ENCODE measurements at regions not wholly inside any gene's neighbourhood (a gene's known extent, or its start where the extent isn't known, plus 50 kb on each side); places are given as distances from the start of the nearest gene placed in this dataset.

GRCh38 chr13:80787604-80788003, 446.7 kb upstream of the SPRY2 start (continued):
- no peak for TF ChIP-seq ZNF280C (tag by site-specific recombination; IDR thresholded peaks at IDR 0.05)

GRCh38 chr13:80783926-80784565, 443.1 kb upstream of the SPRY2 start:
- no peak overlapping the region for H3K27ac ChIP-seq (ENCODE audit: extremely low read depth, low read depth, low read length)
- ChIA-PET CTCF (interaction anchor here (0.6 kb wide), 1 partner anchor 1092 kb away, joined by 3 read pairs; no protein-coding TSS in a partner anchor), POLR2A (no interaction called here)
- H3K9me3 ChIP-seq (ENCODE audit: control insufficient read depth, insufficient read depth, low read depth, low read length) = no peaks in the 10 kb centered on the region
- no peaks in the 10 kb centered on the region for H3K4me1 ChIP-seq (ENCODE audit: control insufficient read depth, insufficient read depth, low read length)
- H3K36me3 ChIP-seq (ENCODE audit: control insufficient read depth in 2 of 2, insufficient read depth in 1 of 2, low read length in 2 of 2) = no peaks in the 10 kb centered on the region
- TF ChIP-seq ZBTB21 (tag by site-specific recombination; IDR thresholded peaks at IDR 0.05) (no peak), GLI4 (tag by site-specific recombination; IDR thresholded peaks at IDR 0.05) (no peak), ZNF701 (tag by site-specific recombination; IDR thresholded peaks at IDR 0.05) (no peak), ZNF596 (tag by site-specific recombination; IDR thresholded peaks at IDR 0.05) (no peak), WT1 (tag by site-specific recombination; IDR thresholded peaks at IDR 0.05) (no peak), TCF7L2 (IDR thresholded peaks at IDR 0.05; ENCODE audit: borderline replicate concordance, low read depth, low read length) (no peak)
- no peak overlapping the region for H3K4me3 ChIP-seq (ENCODE audit: low read depth, low read length)

GRCh38 chr13:80782441-80782840, 441.5 kb upstream of the SPRY2 start:
- Histone ChIP-seq H3K36me3 (ENCODE audit: control insufficient read depth in 2 of 2, insufficient read depth in 1 of 2, low read length in 2 of 2) (no peaks in the 10 kb centered on the region), H3K27ac (ENCODE audit: extremely low read depth, low read depth, low read length) (no peak overlapping the region), H3K4me3 (ENCODE audit: low read depth, low read length) (no peak overlapping the region), H3K9me3 (ENCODE audit: control insufficient read depth, insufficient read depth, low read depth, low read length) (no peaks in the 10 kb centered on the region), H3K4me1 (ENCODE audit: control insufficient read depth, insufficient read depth, low read length) (no peaks in the 10 kb centered on the region)
- TF ChIP-seq ZBTB17 (tag by site-specific recombination; IDR thresholded peaks at IDR 0.05) = no peak
- TF ChIP-seq ZNF239 (tag by site-specific recombination; IDR thresholded peaks at IDR 0.05) = no peak
- TF ChIP-seq ZBTB48 (tag by site-specific recombination; IDR thresholded peaks at IDR 0.05) = no peak
- TF ChIP-seq ZNF121 (tag by site-specific recombination; IDR thresholded peaks at IDR 0.05) = no peak
- no peak for TF ChIP-seq ZNF488 (tag by site-specific recombination; IDR thresholded peaks at IDR 0.05)
- TF ChIP-seq ZNF473 (tag by site-specific recombination; IDR thresholded peaks at IDR 0.05) = no peak
- no peak for TF ChIP-seq ZNF776 (tag by site-specific recombination; IDR thresholded peaks at IDR 0.05; ENCODE audit: borderline replicate concordance)
- TF ChIP-seq ZBTB7A (tag by site-specific recombination; IDR thresholded peaks at IDR 0.05; ENCODE audit: low read depth) = no peak
- no peak for TF ChIP-seq ZNF114 (tag by site-specific recombination; IDR thresholded peaks at IDR 0.05)
- no peak for TF ChIP-seq ZNF626 (tag by site-specific recombination; IDR thresholded peaks at IDR 0.05)
- no peak for TF ChIP-seq ZNF37A (tag by site-specific recombination; IDR thresholded peaks at IDR 0.05)
- TF ChIP-seq PRDM2 (tag by site-specific recombination; IDR thresholded peaks at IDR 0.05; ENCODE audit: borderline replicate concordance) = no peak
- no peak for TF ChIP-seq ZBTB1 (tag by site-specific recombination; IDR thresholded peaks at IDR 0.05)
- no peak for TF ChIP-seq ZNF580 (tag by site-specific recombination; IDR thresholded peaks at IDR 0.05)
- no peak for TF ChIP-seq ZNF175 (tag by site-specific recombination; IDR thresholded peaks at IDR 0.05)
- TF ChIP-seq ZNF350 (tag by site-specific recombination; IDR thresholded peaks at IDR 0.05) = no peak
- CTCF ChIA-PET = no interaction called here
- POLR2A ChIA-PET = no interaction called here
